ENCODE measurements at regions not wholly inside any gene's neighbourhood (a gene's known extent, or its start where the extent isn't known, plus 50 kb on each side); places are given as distances from the start of the nearest gene placed in this dataset.

GRCh38 chr3:83140983-83141382 lies 1379.5 kb upstream of the GBE1 start:
- Histone ChIP-seq H3K27me3 (ENCODE audit: control insufficient read depth, extremely low read depth, insufficient read depth, low read length) (no peaks in the 10 kb centered on the region), H3K9ac (ENCODE audit: control insufficient read depth, extremely low read depth, insufficient read depth, low read length) (no peak overlapping the region), H4K20me1 (ENCODE audit: control insufficient read depth, extremely low read depth, insufficient read depth, low read length) (no peaks in the 10 kb centered on the region), H3K9me3 (ENCODE audit: control insufficient read depth, low read depth, low read length) (no peaks in the 10 kb centered on the region), H3K36me3 (ENCODE audit: control insufficient read depth in 2 of 2, extremely low read depth in 1 of 2, insufficient read depth in 2 of 2, low read length in 2 of 2) (no peaks in the 10 kb centered on the region), H3K4me3 (ENCODE audit: control insufficient read depth in 2 of 3, extremely low read depth in 1 of 3, insufficient read depth in 2 of 3, low read depth in 1 of 3, low read length in 3 of 3) (no peak overlapping the region), H2AFZ (ENCODE audit: control insufficient read depth, low read length) (no peak overlapping the region), H3K79me2 (ENCODE audit: control insufficient read depth, insufficient read depth, low read length) (no peaks in the 10 kb centered on the region), H3K4me1 (ENCODE audit: control insufficient read depth, extremely low read depth, insufficient read depth, low read length) (no peaks in the 10 kb centered on the region), H3K9me1 (ENCODE audit: control insufficient read depth, extremely low read depth, insufficient read depth, low read length) (no peaks in the 10 kb centered on the region), H3K4me2 (ENCODE audit: control insufficient read depth, extremely low read depth, insufficient read depth, low read depth, low read length) (no peak overlapping the region), H3K27ac (ENCODE audit: control insufficient read depth, insufficient read depth, low read length) (no peak overlapping the region)
- TF ChIP-seq EZH2 (IDR thresholded peaks at IDR 0.05; ENCODE audit: low read length) (no peak), CTCF (optimal IDR thresholded peaks at IDR 0.05 in 1 of 3, IDR thresholded peaks at IDR 0.05 in 1 of 3, conservative IDR thresholded peaks at IDR 0.05 in 1 of 3; ENCODE audit: extremely low read depth in 1 of 3, insufficient read depth in 2 of 3, low read length in 3 of 3) (no peak)
- dilution Hi-C loops (cut with MboI; ENCODE audit: extremely low pct_ligation_motif_present, low sequenced_read_pairs): no loop called here
- DNase-seq (ENCODE audit: low read depth, low spot score) (no peak), FAIRE-seq (no peak)

DNA sequence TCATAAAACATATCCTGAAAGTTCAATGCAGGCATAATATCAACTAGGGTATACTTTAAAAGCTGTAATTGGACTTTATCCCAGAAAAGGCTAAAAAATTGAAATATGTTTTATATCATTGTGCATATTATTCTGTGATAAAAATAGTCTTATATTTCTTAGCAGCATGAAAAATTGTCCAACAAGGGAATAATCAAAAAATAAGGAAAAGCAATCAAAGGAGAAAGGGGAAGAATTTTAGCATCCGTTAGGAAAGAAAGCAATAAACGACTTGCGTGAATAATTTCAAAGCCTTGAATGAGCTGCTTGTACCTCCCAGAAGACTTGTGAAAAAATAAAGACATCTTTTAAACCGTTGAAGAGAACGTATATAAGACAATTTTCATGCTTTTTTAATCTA lies 1369.8 kb upstream of the GBE1 start:
- Histone ChIP-seq H3K9me3 (ENCODE audit: control insufficient read depth, low read depth, low read length) (no peaks in the 10 kb centered on the region), H3K4me2 (ENCODE audit: control insufficient read depth, extremely low read depth, insufficient read depth, low read depth, low read length) (no peak overlapping the region), H3K79me2 (ENCODE audit: control insufficient read depth, insufficient read depth, low read length) (no peaks in the 10 kb centered on the region), H3K4me3 (ENCODE audit: control insufficient read depth in 2 of 3, extremely low read depth in 1 of 3, insufficient read depth in 2 of 3, low read depth in 1 of 3, low read length in 3 of 3) (no peak overlapping the region), H3K36me3 (ENCODE audit: control insufficient read depth in 2 of 2, extremely low read depth in 1 of 2, insufficient read depth in 2 of 2, low read length in 2 of 2) (no peaks in the 10 kb centered on the region), H3K27me3 (ENCODE audit: control insufficient read depth, extremely low read depth, insufficient read depth, low read length) (no peaks in the 10 kb centered on the region), H4K20me1 (ENCODE audit: control insufficient read depth, extremely low read depth, insufficient read depth, low read length) (no peaks in the 10 kb centered on the region), H3K9me1 (ENCODE audit: control insufficient read depth, extremely low read depth, insufficient read depth, low read length) (no peaks in the 10 kb centered on the region), H3K9ac (ENCODE audit: control insufficient read depth, extremely low read depth, insufficient read depth, low read length) (no peak overlapping the region), H2AFZ (ENCODE audit: control insufficient read depth, low read length) (no peak overlapping the region), H3K27ac (ENCODE audit: control insufficient read depth, insufficient read depth, low read length) (no peak overlapping the region), H3K4me1 (ENCODE audit: control insufficient read depth, extremely low read depth, insufficient read depth, low read length) (no peaks in the 10 kb centered on the region)
- no peak for FAIRE-seq
- TF ChIP-seq EZH2 (IDR thresholded peaks at IDR 0.05; ENCODE audit: low read length) (no peak), CTCF (optimal IDR thresholded peaks at IDR 0.05 in 1 of 3, IDR thresholded peaks at IDR 0.05 in 1 of 3, conservative IDR thresholded peaks at IDR 0.05 in 1 of 3; ENCODE audit: extremely low read depth in 1 of 3, insufficient read depth in 2 of 3, low read length in 3 of 3) (no peak)
- dilution Hi-C loops (cut with MboI; ENCODE audit: extremely low pct_ligation_motif_present, low sequenced_read_pairs): no loop called here
- no peak for DNase-seq (ENCODE audit: low read depth, low spot score)

Measured in keratinocyte (primary cell).